Breast epithelium (tissue), 3 donors: ENCODE measurements at regions not wholly inside any gene's neighbourhood (a gene's known extent, or its start where the extent isn't known, plus 50 kb on each side); places are given as distances from the start of the nearest gene placed in this dataset.

Experiments
- POLR2A ChIP-seq: fragments of 450-650 bp; IDR thresholded peaks from one replicate; pipeline ENCODE4 v1.6.1; 2016; ENCODE audit warnings: antibody characterized with exemption, mild to moderate bottlenecking, moderate library complexity
- POLR2AphosphoS5 ChIP-seq, 3 donors: sonication (generic); formaldehyde crosslinking; IDR thresholded peaks; one replicate each; pipeline ENCODE4 v1.6.1; 2017; ENCODE audit warnings: antibody characterized with exemption in 3 of 3
- TF ChIP-seq, protein P1 (sequence below), 3 donors: fragments of 450-650 bp; IDR thresholded peaks; one replicate each; pipeline ENCODE4 v1.5.1; 2016 to 2017; ENCODE audit warnings: antibody characterized with exemption in 3 of 3, mild to moderate bottlenecking in 3 of 3, moderate library complexity in 3 of 3

DNA sequence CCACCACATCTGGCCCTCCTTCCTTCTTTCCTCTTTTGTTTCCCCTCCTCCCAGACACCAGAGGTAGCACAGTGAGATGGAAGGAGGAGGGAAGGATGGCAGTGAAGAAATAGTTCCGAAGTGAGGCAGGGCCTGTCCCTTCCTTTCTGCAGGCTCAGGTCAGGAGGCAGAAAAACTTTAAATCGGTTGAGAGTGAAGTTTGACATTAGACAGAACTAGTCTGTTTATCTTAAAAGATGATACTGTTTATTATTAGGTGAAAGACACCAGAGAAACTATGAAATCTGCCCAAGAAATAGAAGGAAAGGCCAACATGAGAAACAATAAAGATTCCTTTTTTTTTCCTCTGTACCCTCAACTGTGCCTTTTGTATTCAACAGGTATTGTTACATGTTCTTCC is 670.3 kb downstream of the UTRN start:
- TF ChIP-seq POLR2A (no peak), POLR2AphosphoS5 (IDR thresholded peaks at IDR 0.05) (no peak)
- TF ChIP-seq, protein P1, sequence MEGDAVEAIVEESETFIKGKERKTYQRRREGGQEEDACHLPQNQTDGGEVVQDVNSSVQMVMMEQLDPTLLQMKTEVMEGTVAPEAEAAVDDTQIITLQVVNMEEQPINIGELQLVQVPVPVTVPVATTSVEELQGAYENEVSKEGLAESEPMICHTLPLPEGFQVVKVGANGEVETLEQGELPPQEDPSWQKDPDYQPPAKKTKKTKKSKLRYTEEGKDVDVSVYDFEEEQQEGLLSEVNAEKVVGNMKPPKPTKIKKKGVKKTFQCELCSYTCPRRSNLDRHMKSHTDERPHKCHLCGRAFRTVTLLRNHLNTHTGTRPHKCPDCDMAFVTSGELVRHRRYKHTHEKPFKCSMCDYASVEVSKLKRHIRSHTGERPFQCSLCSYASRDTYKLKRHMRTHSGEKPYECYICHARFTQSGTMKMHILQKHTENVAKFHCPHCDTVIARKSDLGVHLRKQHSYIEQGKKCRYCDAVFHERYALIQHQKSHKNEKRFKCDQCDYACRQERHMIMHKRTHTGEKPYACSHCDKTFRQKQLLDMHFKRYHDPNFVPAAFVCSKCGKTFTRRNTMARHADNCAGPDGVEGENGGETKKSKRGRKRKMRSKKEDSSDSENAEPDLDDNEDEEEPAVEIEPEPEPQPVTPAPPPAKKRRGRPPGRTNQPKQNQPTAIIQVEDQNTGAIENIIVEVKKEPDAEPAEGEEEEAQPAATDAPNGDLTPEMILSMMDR (IDR thresholded peaks at IDR 0.05) = no peak
